Fibroblast of villous mesenchyme (primary cell): ENCODE measurements at regions not wholly inside any gene's neighbourhood (a gene's known extent, or its start where the extent isn't known, plus 50 kb on each side); places are given as distances from the start of the nearest gene placed in this dataset.

Source experiments
- DNase-seq: peaks from one replicate; pipeline ENCODE4 v3.0.0-alpha.2; 2010; ENCODE audit warnings: low read depth
- H3K4me3 ChIP-seq: 2 replicates; pipeline ENCODE4 v1.5.1; 2011; ENCODE audit warnings: low read depth, mild to moderate bottlenecking, low read length
- TF ChIP-seq, protein P1 (sequence below): IDR thresholded peaks from 2 replicates; pipeline ENCODE4 v1.5.1; 2012; ENCODE audit warnings: low read depth, mild to moderate bottlenecking, low read length; ENCODE audit not compliant: insufficient read depth

DNA sequence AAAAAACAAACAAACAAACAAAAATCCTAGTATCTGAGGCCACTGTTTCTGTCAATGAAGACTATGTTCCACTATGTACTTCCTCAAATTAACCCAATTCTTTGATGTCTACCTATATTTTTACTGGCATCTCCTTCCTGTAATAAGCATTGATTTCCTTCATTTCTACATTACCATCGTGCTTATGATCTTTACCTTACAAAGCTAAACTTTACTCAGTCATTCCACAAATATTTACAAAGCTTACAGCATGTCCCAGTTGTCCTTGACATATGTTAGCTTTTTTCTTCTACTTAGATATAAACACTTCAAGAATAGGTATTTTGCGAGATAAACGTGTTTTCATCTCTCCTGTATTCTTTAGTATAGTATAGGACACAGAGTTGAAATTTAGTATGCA, 1090.9 kb downstream of the PCDH9 start:
- TF ChIP-seq, protein P1, sequence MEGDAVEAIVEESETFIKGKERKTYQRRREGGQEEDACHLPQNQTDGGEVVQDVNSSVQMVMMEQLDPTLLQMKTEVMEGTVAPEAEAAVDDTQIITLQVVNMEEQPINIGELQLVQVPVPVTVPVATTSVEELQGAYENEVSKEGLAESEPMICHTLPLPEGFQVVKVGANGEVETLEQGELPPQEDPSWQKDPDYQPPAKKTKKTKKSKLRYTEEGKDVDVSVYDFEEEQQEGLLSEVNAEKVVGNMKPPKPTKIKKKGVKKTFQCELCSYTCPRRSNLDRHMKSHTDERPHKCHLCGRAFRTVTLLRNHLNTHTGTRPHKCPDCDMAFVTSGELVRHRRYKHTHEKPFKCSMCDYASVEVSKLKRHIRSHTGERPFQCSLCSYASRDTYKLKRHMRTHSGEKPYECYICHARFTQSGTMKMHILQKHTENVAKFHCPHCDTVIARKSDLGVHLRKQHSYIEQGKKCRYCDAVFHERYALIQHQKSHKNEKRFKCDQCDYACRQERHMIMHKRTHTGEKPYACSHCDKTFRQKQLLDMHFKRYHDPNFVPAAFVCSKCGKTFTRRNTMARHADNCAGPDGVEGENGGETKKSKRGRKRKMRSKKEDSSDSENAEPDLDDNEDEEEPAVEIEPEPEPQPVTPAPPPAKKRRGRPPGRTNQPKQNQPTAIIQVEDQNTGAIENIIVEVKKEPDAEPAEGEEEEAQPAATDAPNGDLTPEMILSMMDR = no peak

DNA sequence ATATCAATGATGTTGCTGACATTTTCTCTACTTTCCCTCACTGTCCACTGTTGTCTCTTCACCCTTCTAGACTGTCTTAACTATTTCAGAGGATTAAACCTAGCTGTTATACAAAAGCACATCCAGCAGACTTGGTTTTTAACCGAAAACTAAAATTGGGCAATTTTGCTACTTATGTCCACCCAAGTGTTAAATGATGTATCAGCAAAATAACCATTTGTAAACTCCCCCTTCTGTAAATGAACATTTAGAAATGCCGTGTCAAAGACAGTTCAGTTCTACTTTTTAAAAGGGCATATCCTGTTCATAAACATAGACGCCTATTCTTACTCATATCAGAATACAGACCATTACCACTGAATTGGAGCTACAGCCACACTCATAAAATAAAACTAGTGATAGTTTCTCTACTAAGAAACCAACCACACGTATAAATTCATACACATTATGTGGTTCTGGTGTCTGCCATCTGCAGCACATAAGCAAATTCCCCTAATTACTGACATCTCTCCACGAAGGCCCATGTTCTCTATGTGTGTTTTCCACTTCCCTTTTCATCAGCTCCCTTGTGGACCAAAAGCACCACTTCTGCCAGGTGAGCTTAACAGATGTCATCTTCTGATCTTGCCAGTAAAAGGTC, 1091.8 kb downstream of the PCDH9 start:
- no peak overlapping the region for H3K4me3 ChIP-seq
- TF ChIP-seq, protein P1 = no peak
- no peak for DNase-seq

More for the DNA sequence above, 1090.9 kb downstream of the PCDH9 start:
- DNase-seq = no peak
- no peak overlapping the region for H3K4me3 ChIP-seq

DNA sequence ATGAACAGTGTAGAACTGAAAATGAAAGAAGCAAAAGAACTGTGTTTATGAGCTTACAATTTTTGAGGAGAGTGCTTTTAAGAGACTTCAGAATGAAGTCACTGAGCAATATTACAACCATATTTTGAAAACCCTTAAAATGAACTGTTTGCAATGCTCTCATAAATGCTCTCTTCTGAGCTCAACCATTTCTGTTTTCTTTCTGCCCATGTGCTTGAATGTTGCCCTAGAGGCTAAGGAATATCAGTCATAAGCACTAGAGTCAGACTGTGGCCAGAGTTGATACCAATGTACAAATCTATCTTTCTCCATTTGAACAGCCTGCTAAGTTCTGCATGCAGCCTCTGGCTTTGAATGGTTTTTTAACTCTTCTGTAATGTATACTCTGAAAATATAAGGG, 1092.8 kb downstream of the PCDH9 start:
- TF ChIP-seq, protein P1 = no peak
- H3K4me3 ChIP-seq = no peak overlapping the region
- DNase-seq = no peak

DNA sequence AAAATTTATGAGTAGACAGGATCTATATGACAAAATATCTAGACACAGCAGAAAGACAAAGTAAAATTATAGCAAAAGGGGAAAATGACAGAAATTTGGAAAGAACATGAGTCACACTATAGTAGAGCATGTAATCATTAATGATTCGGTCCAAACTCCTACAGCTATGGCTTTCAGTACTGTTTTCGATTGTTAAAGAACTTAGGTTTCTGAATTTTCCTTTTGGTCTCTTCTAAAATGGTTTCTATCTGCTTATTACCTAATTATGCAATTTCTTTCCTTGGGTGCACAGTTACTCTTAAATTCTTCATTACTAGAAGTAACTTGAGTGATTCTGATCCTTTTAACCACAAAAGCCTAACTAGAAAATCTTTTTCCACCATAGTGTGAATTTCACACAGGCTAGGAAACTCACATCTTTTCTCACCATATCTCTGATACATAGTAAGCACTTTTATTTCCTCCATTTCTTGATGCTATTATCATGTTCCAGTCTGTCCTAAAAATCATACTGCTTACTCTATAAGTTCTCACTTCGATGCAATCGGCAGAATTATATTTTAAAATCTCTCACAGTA, 1101.4 kb downstream of the PCDH9 start:
- H3K4me3 ChIP-seq = no peak overlapping the region
- TF ChIP-seq, protein P1 = no peak
- DNase-seq = no peak

DNA sequence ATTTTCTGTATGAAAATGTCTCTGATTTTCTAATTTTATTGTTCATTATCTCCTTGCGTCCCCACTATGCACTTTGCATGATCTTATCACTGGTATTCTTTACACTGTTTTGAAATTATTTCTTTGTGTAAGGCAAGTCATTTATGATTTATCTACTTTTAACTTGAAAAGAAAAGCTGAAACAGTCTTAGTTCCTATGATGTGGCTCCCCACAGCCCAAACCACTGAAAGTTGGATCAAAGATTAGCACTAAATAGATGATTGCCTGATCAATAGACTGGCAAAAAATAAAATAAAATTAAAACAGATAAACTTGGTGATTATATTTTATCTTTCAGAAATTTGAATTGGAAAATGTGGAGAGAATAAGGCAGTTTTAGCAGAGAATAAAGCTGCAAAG, 1101.9 kb downstream of the PCDH9 start:
- TF ChIP-seq, protein P1 = no peak
- H3K4me3 ChIP-seq = no peak overlapping the region
- DNase-seq = no peak

DNA sequence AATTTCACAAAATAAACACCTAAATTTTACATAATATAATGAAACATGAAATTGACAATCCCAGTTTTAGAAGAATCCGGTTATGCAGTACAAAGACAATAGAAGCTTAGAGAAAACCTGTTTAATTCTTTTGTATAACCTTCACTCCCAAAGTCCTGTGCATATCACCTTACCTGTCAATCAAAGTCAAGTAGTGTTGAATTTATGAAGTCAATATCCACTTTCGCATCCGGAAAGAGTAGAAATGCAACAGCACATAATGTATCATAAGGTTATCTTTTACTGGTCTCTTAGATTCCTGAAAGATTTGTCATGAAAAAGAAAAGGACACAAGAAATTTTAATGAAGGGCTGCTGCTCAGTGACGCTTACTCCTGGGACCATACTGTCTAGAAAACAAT, 1112.6 kb downstream of the PCDH9 start:
- no peak for DNase-seq
- no peak overlapping the region for H3K4me3 ChIP-seq
- TF ChIP-seq, protein P1 = no peak

DNA sequence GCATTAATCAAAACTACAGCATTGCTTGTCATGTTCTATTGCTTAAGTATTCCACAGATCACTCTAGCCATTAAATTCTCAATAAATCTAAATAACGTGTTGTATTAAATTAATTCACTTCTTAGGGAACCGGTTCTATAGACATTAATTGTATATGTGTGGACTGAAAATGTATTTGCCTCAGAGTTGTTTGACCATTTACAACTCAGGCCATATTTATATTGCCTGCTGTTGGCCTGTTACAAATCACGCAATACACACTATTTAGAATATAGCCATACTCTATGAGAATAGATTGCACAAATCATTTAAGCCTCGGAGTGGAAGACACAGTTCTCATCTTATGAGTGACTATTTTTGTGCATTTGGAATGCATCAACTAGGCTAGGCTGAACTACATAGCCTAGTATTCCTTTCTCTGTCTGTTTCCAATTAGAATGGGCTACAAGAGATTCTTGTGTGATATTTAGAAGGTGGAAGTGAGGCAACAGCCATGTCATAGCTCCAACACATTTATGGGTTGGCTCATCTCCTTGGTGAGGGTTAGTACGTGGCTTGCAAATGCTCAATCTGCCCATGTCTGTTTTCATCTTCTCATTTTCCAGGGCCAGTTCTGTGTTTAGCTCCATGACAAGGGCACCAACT, 1116.1 kb downstream of the PCDH9 start:
- no peak overlapping the region for H3K4me3 ChIP-seq
- no peak for DNase-seq
- TF ChIP-seq, protein P1 = no peak
